ENCODE measurements at regions not wholly inside any gene's neighbourhood (a gene's known extent, or its start where the extent isn't known, plus 50 kb on each side); places are given as distances from the start of the nearest gene placed in this dataset.

DNA sequence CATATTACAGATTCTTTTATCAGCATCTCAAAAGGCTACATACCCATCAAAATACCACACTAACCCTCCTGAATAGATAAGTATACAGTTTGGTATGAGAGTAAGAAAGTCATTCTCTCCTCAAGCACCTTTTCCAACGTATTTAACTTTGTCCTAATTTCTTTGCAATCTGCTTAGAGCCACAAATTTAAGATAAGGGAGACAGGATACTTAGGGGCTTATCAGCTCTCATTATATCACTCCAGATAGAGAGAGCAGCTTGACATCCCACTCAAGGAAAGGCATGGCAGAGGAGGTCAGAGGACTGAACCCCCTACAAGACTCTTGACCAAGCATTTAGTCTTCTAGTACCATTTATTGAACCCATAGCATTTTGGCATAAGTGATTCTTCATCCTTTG is 262.4 kb downstream of the ADGRA3 start:
- DNase-seq (ENCODE audit: low spot score), result no peak
- in situ Hi-C loops (cut with MboI; ENCODE audit: low pct_unique_long_range_greater_than_20kb, low sequenced_read_pairs, unreplicated experiment), result no loop called here
- TF ChIP-seq, protein P1, sequence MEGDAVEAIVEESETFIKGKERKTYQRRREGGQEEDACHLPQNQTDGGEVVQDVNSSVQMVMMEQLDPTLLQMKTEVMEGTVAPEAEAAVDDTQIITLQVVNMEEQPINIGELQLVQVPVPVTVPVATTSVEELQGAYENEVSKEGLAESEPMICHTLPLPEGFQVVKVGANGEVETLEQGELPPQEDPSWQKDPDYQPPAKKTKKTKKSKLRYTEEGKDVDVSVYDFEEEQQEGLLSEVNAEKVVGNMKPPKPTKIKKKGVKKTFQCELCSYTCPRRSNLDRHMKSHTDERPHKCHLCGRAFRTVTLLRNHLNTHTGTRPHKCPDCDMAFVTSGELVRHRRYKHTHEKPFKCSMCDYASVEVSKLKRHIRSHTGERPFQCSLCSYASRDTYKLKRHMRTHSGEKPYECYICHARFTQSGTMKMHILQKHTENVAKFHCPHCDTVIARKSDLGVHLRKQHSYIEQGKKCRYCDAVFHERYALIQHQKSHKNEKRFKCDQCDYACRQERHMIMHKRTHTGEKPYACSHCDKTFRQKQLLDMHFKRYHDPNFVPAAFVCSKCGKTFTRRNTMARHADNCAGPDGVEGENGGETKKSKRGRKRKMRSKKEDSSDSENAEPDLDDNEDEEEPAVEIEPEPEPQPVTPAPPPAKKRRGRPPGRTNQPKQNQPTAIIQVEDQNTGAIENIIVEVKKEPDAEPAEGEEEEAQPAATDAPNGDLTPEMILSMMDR (IDR thresholded peaks at IDR 0.05; ENCODE audit: extremely low read depth, insufficient read depth, missing control alignments), result no peak

DNA sequence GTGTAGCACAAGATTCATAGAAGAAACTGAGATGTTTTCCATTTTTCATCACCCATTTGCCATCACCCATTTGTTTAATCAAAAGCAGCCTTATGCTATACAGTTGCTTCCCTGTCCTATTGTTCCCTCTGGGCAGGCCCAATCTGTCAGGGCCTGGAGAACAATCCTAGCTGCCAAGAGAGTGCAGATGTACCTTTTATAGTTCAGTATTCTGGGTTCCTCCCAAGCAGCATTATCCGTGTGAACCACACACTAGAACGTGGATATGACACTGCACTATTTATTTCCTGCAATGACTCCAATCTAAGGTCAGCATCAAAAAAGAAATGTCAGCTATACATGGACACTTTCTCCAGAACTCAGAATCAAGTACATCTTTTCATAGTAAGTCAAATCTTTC is 269.0 kb downstream of the ADGRA3 start:
- in situ Hi-C loops (cut with MboI; ENCODE audit: low pct_unique_long_range_greater_than_20kb, low sequenced_read_pairs, unreplicated experiment), result no loop called here
- no peak for DNase-seq (ENCODE audit: low spot score)
- TF ChIP-seq, protein P1 (IDR thresholded peaks at IDR 0.05; ENCODE audit: extremely low read depth, insufficient read depth, missing control alignments), result no peak

DNA sequence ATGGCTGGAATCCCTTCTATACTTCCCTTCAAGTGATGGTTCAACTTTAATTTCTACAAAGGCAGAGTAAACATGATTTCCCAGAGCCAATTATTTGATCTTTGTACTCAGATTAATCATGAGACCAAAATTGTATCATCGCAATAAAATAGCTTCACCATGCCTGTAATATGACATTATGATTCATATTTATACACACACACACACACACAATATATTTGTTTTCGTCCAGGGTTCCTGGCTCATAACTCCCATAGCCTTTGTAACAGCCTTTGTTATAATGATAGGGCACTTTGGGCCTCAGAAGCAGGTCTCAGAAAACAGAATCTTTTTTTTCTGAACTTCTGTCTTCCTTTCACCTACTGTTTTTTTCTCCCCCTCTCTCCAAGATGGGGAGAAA is 270.6 kb downstream of the ADGRA3 start:
- in situ Hi-C loops (cut with MboI; ENCODE audit: low pct_unique_long_range_greater_than_20kb, low sequenced_read_pairs, unreplicated experiment), result no loop called here

DNA sequence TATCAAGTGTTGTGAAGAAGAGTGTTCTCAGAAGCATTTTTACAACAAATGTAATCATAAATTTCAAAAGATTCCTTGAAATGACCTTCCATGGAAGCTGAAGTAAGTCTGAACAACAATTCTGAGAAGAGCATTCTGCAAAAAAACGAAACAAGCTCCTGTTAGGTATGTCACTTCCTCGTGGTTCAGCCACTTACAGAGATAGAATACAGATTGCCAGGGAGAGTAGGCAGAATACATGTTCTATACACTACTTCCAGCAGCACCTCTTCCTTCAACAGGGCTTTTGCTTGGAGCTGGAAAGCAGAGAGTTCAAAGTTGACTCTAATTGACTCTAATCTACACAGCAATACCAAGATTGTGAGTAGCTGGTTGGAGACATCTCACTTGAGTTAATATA is 274.5 kb downstream of the ADGRA3 start:
- no peak for DNase-seq (ENCODE audit: low spot score)
- TF ChIP-seq, protein P1 (IDR thresholded peaks at IDR 0.05; ENCODE audit: extremely low read depth, insufficient read depth, missing control alignments), result no peak
- in situ Hi-C loops (cut with MboI; ENCODE audit: low pct_unique_long_range_greater_than_20kb, low sequenced_read_pairs, unreplicated experiment), result no loop called here

More for the DNA sequence above, 270.6 kb downstream of the ADGRA3 start:
- DNase-seq (ENCODE audit: low spot score), result no peak
- TF ChIP-seq, protein P1 (IDR thresholded peaks at IDR 0.05; ENCODE audit: extremely low read depth, insufficient read depth, missing control alignments), result no peak

DNA sequence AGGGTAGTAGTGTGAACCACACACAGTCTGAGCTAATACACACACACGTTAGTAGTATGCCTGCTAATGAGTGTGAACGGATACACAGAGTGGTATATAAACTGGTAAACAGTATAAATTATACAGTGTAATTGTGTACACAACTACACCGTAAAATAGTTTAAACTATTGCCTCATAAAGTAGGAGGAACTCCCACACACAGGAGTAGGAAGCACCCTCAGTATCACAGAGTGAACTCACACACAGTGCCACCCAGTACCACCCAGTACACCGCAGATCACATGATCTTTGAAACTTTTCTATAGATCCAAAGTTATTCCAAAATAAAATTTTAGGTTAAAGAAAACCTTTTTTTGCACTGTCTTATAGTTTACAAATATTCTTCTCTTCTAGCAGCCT is 275.1 kb downstream of the ADGRA3 start:
- DNase-seq (ENCODE audit: low spot score), result no peak
- in situ Hi-C loops (cut with MboI; ENCODE audit: low pct_unique_long_range_greater_than_20kb, low sequenced_read_pairs, unreplicated experiment), result no loop called here
- TF ChIP-seq, protein P1 (IDR thresholded peaks at IDR 0.05; ENCODE audit: extremely low read depth, insufficient read depth, missing control alignments), result no peak

DNA sequence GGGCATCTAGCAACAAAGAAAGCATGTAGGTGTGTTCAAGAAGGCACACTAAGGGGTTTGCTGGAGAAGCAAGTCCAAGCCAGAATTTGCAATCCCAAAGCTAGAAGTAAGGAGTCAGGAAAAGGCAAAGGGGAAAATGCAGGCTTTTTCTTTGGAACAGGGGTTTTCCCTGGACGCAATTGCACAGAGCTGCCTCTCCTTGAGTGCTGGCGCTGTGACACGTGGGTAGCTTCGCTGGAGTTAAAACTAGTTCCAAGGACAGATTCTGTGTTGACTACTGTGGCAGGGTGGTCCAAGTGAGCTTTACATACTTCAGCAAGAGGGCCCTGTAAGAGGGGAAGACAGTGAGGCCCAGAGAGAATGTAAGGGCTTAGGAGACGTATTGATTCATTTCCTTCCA is 277.1 kb downstream of the ADGRA3 start:
- TF ChIP-seq, protein P1 (IDR thresholded peaks at IDR 0.05; ENCODE audit: extremely low read depth, insufficient read depth, missing control alignments), result no peak
- in situ Hi-C loops (cut with MboI; ENCODE audit: low pct_unique_long_range_greater_than_20kb, low sequenced_read_pairs, unreplicated experiment), result no loop called here
- DNase-seq (ENCODE audit: low spot score), result no peak
